K562 (cell line): ENCODE measurements at regions not wholly inside any gene's neighbourhood (a gene's known extent, or its start where the extent isn't known, plus 50 kb on each side); places are given as distances from the start of the nearest gene placed in this dataset.

Experiments
- ATAC-seq: fragments of 200-7000 bp; cut with Tn5 transposase; 3 replicates; pipeline ENCODE4 v1.9.1; 2020; ENCODE audit warnings: moderate library complexity
- BruUV-seq: library from RNA; stranded (reverse); fragments of 400-500 nt; replicated peaks from 2 replicates; lab custom pipeline; 2021; lab: Mats Ljungman, UMichigan
- CTCF ChIA-PET: fragments of 300-600 bp; formaldehyde crosslinking; extraction: SDS; loops from one replicate; lab custom pipeline; 2021; ENCODE audit warnings: low intra/inter-chr PET ratio; lab: Yijun Ruan, JAX
- POLR2A ChIA-PET: fragments of 300-600, 350-650 bp; sonication (Branson Sonifier 250); formaldehyde crosslinking; extraction: SDS; loops from one replicate; lab custom pipeline; 2021; ENCODE audit warnings: antibody characterized with exemption, inconsistent platforms; lab: Yijun Ruan, JAX
- DNase-seq, 4 experiments: peaks; one replicate each; pipeline versions ENCODE4 v3.0.0 to v3.0.0-alpha.2; 2011 to 2018; ENCODE audit warnings: low spot score in 3 of 4, mixed read lengths in 3 of 4; ENCODE audit errors: extremely low read depth in 1 of 4
- FAIRE-seq: peaks from 2 replicates; lab custom pipeline; 2011; peaks lifted over from hg19 to GRCh38; lab: Jason Lieb, UNC
- H2AFZ ChIP-seq: 2 replicates; pipeline ENCODE4 v1.6.0; 2011; ENCODE audit warnings: low read depth, low read length, control low read depth, inconsistent platforms
- H3K27ac ChIP-seq: fragments of 200-600 bp; 3 replicates; pipeline ENCODE4 v1.8.0; 2011; ENCODE audit warnings: low read depth, mild to moderate bottlenecking, control low read depth, inconsistent platforms, low read length, moderate library complexity, mixed read lengths; ENCODE audit errors: extremely low read depth
- H3K27me3 ChIP-seq, 2 experiments: fragments of 300-600 bp in 1 of 2; 2 replicates in 1 of 2; 3 replicates in 1 of 2; pipeline versions ENCODE4 v1.6.0 to v1.8.0; 2011; ENCODE audit warnings: inconsistent platforms in 2 of 2, low read length in 2 of 2, mild to moderate bottlenecking in 1 of 2, mixed read lengths in 1 of 2, moderate library complexity in 1 of 2; ENCODE audit not compliant: control insufficient read depth in 2 of 2, insufficient read depth in 2 of 2
- H3K36me3 ChIP-seq: fragments of 300-600 bp; 3 replicates; pipeline ENCODE4 v1.8.0; 2011; ENCODE audit warnings: mild to moderate bottlenecking, low read length, inconsistent platforms; ENCODE audit not compliant: control insufficient read depth, insufficient read depth
- H3K4me1 ChIP-seq, 2 experiments: fragments of 200-600 bp in 1 of 2; replicated peaks in 1 of 2; 2 replicates in 1 of 2; 3 replicates in 1 of 2; pipeline versions ENCODE4 v1.5.1 to v1.8.0; 2011; ENCODE audit warnings: inconsistent platforms in 2 of 2, low read length in 2 of 2, mild to moderate bottlenecking in 1 of 2, mixed read lengths in 1 of 2, moderate library complexity in 1 of 2; ENCODE audit not compliant: control insufficient read depth in 2 of 2, insufficient read depth in 2 of 2
- H3K4me2 ChIP-seq: 2 replicates; pipeline ENCODE4 v1.6.1; 2011; ENCODE audit warnings: low read length, control low read depth, inconsistent platforms, mixed read lengths; ENCODE audit not compliant: insufficient read depth
- H3K4me3 ChIP-seq: fragments of 200-600 bp; sonication (generic), shearing (Covaris generic); 2 replicates; pipeline ENCODE4 v1.5.1; 2016; ENCODE audit warnings: control low read depth, inconsistent platforms
- H3K79me2 ChIP-seq: fragments of 200-600 bp; 3 replicates; pipeline ENCODE4 v1.8.0; 2011; ENCODE audit warnings: low read length, inconsistent platforms; ENCODE audit not compliant: control insufficient read depth, insufficient read depth
- H3K9ac ChIP-seq, 2 experiments: 2 replicates each; pipeline versions ENCODE4 v1.6.0 to v1.6.1; 2011; ENCODE audit warnings: low read depth in 2 of 2, low read length in 2 of 2, control low read depth in 1 of 2, inconsistent platforms in 1 of 2, mild to moderate bottlenecking in 1 of 2, mixed read lengths in 1 of 2; ENCODE audit not compliant: insufficient read depth in 1 of 2
- H3K9me1 ChIP-seq: one replicate; pipeline ENCODE4 v1.6.0; 2011; ENCODE audit warnings: inconsistent platforms, mild to moderate bottlenecking, low read length, moderate library complexity; ENCODE audit not compliant: control insufficient read depth, insufficient read depth
- H3K9me3 ChIP-seq: replicated peaks from 2 replicates; pipeline ENCODE4 v1.5.1; 2011; ENCODE audit warnings: low read depth, low read length, inconsistent platforms; ENCODE audit not compliant: control insufficient read depth, insufficient read depth
- H4K20me1 ChIP-seq: replicated peaks from 2 replicates; pipeline ENCODE4 v1.6.1; 2011; ENCODE audit warnings: low read length, inconsistent platforms, mixed read lengths; ENCODE audit not compliant: control insufficient read depth, insufficient read depth
- CBFB ChIP-seq: sonication (generic); formaldehyde crosslinking; IDR thresholded peaks from 2 replicates; pipeline ENCODE4 v1.4.0; 2020; ENCODE audit warnings: mild to moderate bottlenecking, missing genetic modification reagents
- EZH2 ChIP-seq: IDR thresholded peaks from 2 replicates; pipeline ENCODE4 v1.6.1; 2012; ENCODE audit warnings: low read depth, mild to moderate bottlenecking, inconsistent platforms, low read length, borderline replicate concordance
- FOXK2 ChIP-seq, 2 experiments: fragments of 450-650 bp; IDR thresholded peaks in 1 of 2; conservative IDR thresholded peaks in 1 of 2; 2 replicates each; pipeline ENCODE4 v1.6.1; 2016; ENCODE audit warnings: low read depth in 2 of 2, mild to moderate bottlenecking in 1 of 2
- HMG20A ChIP-seq: fragments of 450-650 bp; formaldehyde crosslinking; conservative IDR thresholded peaks from 2 replicates; pipeline ENCODE4 v1.4.0; 2020; ENCODE audit warnings: mild to moderate bottlenecking, mixed read lengths
- KDM2B ChIP-seq: fragments of 250-450 bp; sonication (Bioruptor Pico); IDR thresholded peaks from 2 replicates; pipeline ENCODE4 v1.8.0; 2021; ENCODE audit warnings: mild to moderate bottlenecking, moderate library complexity
- SMARCE1 ChIP-seq: fragments of 450-650 bp; IDR thresholded peaks from 2 replicates; pipeline ENCODE4 v1.7.1; 2016; ENCODE audit warnings: mild to moderate bottlenecking
- SNRNP70 ChIP-seq: fragments of 200-400 bp; formaldehyde crosslinking; optimal IDR thresholded peaks from 2 replicates; pipeline ENCODE3; 2017; ENCODE audit warnings: low read depth, low read length
- SP1 ChIP-seq: sonication (generic); formaldehyde crosslinking; IDR thresholded peaks from 2 replicates; pipeline ENCODE4 v1.8.1; 2022; ENCODE audit warnings: mild to moderate bottlenecking, missing genetic modification reagents
- ZBTB1 ChIP-seq: sonication (generic); formaldehyde crosslinking; IDR thresholded peaks from 2 replicates; pipeline ENCODE4 v1.8.1; 2023; ENCODE audit warnings: missing genetic modification reagents, low read depth, mild to moderate bottlenecking, borderline replicate concordance
- ZNF311 ChIP-seq: fragments of 250-450 bp; sonication (Bioruptor Pico); IDR thresholded peaks from 2 replicates; pipeline ENCODE4 v1.4.0; 2020; ENCODE audit warnings: mild to moderate bottlenecking, moderate library complexity
- ZNF699 ChIP-seq: fragments of 250-450 bp; sonication (Bioruptor Pico); IDR thresholded peaks from 2 replicates; pipeline ENCODE4 v1.8.0; 2021; ENCODE audit warnings: mild to moderate bottlenecking, moderate library complexity; ENCODE audit not compliant: insufficient replicate concordance
- ZNF778 ChIP-seq: fragments of 450-650 bp; formaldehyde crosslinking; IDR thresholded peaks from 2 replicates; pipeline ENCODE4 v1.4.0; 2020; ENCODE audit warnings: mild to moderate bottlenecking, moderate library complexity
- ZNF785 ChIP-seq: fragments of 250-450 bp; sonication (Bioruptor Pico); IDR thresholded peaks from 2 replicates; pipeline ENCODE4 v1.4.0; 2020; ENCODE audit warnings: mild to moderate bottlenecking
- WGBS: fragments of 100-300 bp; shearing (Covaris generic); methylation state at CpG from one replicate; pipeline ENCODE4 v1.1.6; 2016; ENCODE audit warnings: low coverage, mixed read lengths; ENCODE audit not compliant: insufficient coverage; ENCODE audit errors: missing lambda C conversion rate; 5-methylcytosine and 5-hydroxymethylcytosine counted together
- in situ Hi-C: fragments of 300-500 bp; cut with MboI; formaldehyde crosslinking; loops from 4 replicates; pipeline ENCODE4 v1.15.0; 2018; ENCODE audit warnings: inconsistent platforms, mixed read lengths
- intact Hi-C: fragments of 100-400 bp; cut with micrococcal nuclease; formaldehyde crosslinking; loops from 2 replicates; pipeline ENCODE4 v1.14.2; 2022
- TF ChIP-seq, protein P1 (sequence below): fragments of 250-450 bp; sonication (Bioruptor Pico); IDR thresholded peaks from 2 replicates; pipeline ENCODE4 v1.4.0; 2020; ENCODE audit warnings: mild to moderate bottlenecking, moderate library complexity
- TF ChIP-seq, protein P2 (sequence below): fragments of 250-450 bp; sonication (Bioruptor Pico); IDR thresholded peaks from 2 replicates; pipeline ENCODE4 v1.8.0; 2021; ENCODE audit warnings: moderate library complexity, mild to moderate bottlenecking, inconsistent platforms
- TF ChIP-seq, protein P3 (sequence below), 2 experiments: fragments of 450-650 bp in 1 of 2; sonication (generic) in 1 of 2; formaldehyde crosslinking in 1 of 2; IDR thresholded peaks in 1 of 2; conservative IDR thresholded peaks in 1 of 2; 2 replicates each; pipeline versions ENCODE4 v1.6.1 to v1.8.1; 2016 to 2023; ENCODE audit warnings: mild to moderate bottlenecking in 2 of 2, moderate library complexity in 2 of 2, inconsistent platforms in 1 of 2, missing genetic modification reagents in 1 of 2

DNA sequence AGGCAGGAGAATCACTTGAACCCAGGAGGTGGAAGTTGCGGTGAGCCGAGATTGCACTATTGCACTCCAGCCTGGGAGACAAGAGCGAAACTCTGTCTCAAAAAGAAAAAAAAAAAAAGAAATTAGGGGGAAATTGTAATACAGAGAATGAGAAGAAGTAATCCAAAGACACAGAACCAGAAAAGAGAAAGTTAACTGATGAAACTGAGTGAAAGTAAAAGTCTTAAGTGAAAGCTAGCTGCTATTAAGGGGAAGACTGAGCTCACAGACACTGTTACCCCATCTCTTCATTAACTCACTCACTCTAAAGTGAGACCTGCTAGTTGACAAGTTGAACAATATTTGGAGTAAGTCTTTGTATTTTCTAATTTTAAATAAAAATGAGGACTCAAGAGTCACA is 763.0 kb upstream of the PCDH10 start:
- Histone ChIP-seq H3K27ac (no peak overlapping the region), H3K9me3 (no peaks in the 10 kb centered on the region), H2AFZ (no peak overlapping the region), H3K9me1 (no peaks in the 10 kb centered on the region), H3K9ac (no peak overlapping the region), H3K36me3 (no peaks in the 10 kb centered on the region), H3K4me2 (no peak overlapping the region), H4K20me1 (no peaks in the 10 kb centered on the region), H3K79me2 (no peaks in the 10 kb centered on the region), H3K27me3 (no peaks in the 10 kb centered on the region), H3K4me1 (no peaks in the 10 kb centered on the region), H3K4me3 (no peak overlapping the region)
- TF ChIP-seq ZNF785 (CRISPR knock-in tag) (no peak), ZNF778 (CRISPR knock-in tag) (no peak), SMARCE1 (no peak), SP1 (no peak), EZH2 (no peak), ZBTB1 (CRISPR knock-in tag) (no peak), SNRNP70 (no peak), ZNF311 (CRISPR knock-in tag) (no peak), FOXK2 (conservative IDR thresholded peaks at IDR 0.05 in 1 of 2, IDR thresholded peaks at IDR 0.05 in 1 of 2; ENCODE audit: low read depth in 2 of 2) (no peak), ZNF699 (CRISPR knock-in tag) (no peak), KDM2B (CRISPR knock-in tag) (no peak), CBFB (CRISPR knock-in tag) (no peak), HMG20A (no peak)
- TF ChIP-seq, protein P1, sequence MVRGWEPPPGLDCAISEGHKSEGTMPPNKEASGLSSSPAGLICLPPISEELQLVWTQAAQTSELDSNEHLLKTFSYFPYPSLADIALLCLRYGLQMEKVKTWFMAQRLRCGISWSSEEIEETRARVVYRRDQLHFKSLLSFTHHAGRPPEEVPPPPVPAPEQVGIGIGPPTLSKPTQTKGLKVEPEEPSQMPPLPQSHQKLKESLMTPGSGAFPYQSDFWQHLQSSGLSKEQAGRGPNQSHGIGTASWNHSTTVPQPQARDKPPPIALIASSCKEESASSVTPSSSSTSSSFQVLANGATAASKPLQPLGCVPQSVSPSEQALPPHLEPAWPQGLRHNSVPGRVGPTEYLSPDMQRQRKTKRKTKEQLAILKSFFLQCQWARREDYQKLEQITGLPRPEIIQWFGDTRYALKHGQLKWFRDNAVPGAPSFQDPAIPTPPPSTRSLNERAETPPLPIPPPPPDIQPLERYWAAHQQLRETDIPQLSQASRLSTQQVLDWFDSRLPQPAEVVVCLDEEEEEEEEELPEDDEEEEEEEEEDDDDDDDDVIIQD = no peak
- TF ChIP-seq, protein P2, sequence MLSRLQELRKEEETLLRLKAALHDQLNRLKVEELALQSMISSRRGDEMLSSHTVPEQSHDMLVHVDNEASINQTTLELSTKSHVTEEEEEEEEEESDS (CRISPR knock-in tag) = no peak
- TF ChIP-seq, protein P3, sequence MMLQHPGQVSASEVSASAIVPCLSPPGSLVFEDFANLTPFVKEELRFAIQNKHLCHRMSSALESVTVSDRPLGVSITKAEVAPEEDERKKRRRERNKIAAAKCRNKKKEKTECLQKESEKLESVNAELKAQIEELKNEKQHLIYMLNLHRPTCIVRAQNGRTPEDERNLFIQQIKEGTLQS (IDR thresholded peaks at IDR 0.05) = no peak
- TF ChIP-seq, protein P3 (CRISPR knock-in tag; conservative IDR thresholded peaks at IDR 0.05) = no peak
- FAIRE-seq (no peak), ATAC-seq (no peak), DNase-seq (no peak)
- POLR2A ChIA-PET = no interaction called here
- CTCF ChIA-PET = no interaction called here
- intact Hi-C loops (no loop called here), in situ Hi-C loops (no loop called here)
- no TSS peak for BruUV-seq
- 0% methylated on average over 3 of the region's 3 CpGs for WGBS
